B cell (primary cell): ENCODE measurements at regions not wholly inside any gene's neighbourhood (a gene's known extent, or its start where the extent isn't known, plus 50 kb on each side); places are given as distances from the start of the nearest gene placed in this dataset.

ENCODE experiments used
- ATAC-seq: fragments of 200-7000 bp; cut with Tn5 transposase; one replicate; pipeline ENCODE4 v1.10.0; 2021; ENCODE audit warnings: low read depth, mild to moderate bottlenecking, moderate number of reproducible peaks, moderate library complexity
- CTCF ChIA-PET: fragments of 350-600 bp; sonication (Branson Sonifier 250); formaldehyde crosslinking; loops from one replicate; lab custom pipeline; 2021; ENCODE audit warnings: antibody characterized with exemption, inconsistent platforms; lab: Charles Lee
- POLR2A ChIA-PET: fragments of 350-600 bp; sonication (Branson Sonifier 250); formaldehyde crosslinking; loops from one replicate; lab custom pipeline; 2021; ENCODE audit warnings: antibody characterized with exemption; lab: Charles Lee
- DNase-seq: peaks from one replicate; pipeline ENCODE4 v3.0.0; 2013
- H2AFZ ChIP-seq: 2 replicates; pipeline ENCODE4 v1.6.1; 2012; ENCODE audit warnings: mild to moderate bottlenecking, low read depth, low read length; ENCODE audit not compliant: insufficient read depth, poor library complexity, severe bottlenecking
- H3K27ac ChIP-seq, 2 donors: 1 replicate in 1 of 2; 2 replicates in 1 of 2; pipeline ENCODE4 v1.5.1; 2012 to 2013; ENCODE audit warnings: low read length in 2 of 2, mild to moderate bottlenecking in 2 of 2, moderate library complexity in 1 of 2
- H3K27me3 ChIP-seq, 4 experiments: fragments of 200-600 bp in 1 of 4; sonication (generic) in 1 of 4; replicated peaks in 1 of 4; 1 replicate in 2 of 4; 2 replicates in 2 of 4; pipeline versions ENCODE4 v1.6.1 to v1.7.0; 2013 to 2016; ENCODE audit warnings: low read length in 3 of 4, mild to moderate bottlenecking in 2 of 4, mixed read lengths in 1 of 4, moderate library complexity in 1 of 4; ENCODE audit not compliant: insufficient read depth in 4 of 4, control insufficient read depth in 3 of 4; ENCODE audit errors: control extremely low read depth in 1 of 4
- H3K36me3 ChIP-seq, 2 experiments: replicated peaks in 1 of 2; 1 replicate in 1 of 2; 2 replicates in 1 of 2; pipeline versions ENCODE4 v1.6.1 to v1.7.1; 2013; ENCODE audit warnings: low read length in 1 of 2; ENCODE audit not compliant: insufficient read depth in 2 of 2, control insufficient read depth in 1 of 2; ENCODE audit errors: control extremely low read depth in 1 of 2, extremely low read depth in 1 of 2
- H3K4me1 ChIP-seq, 2 donors: fragments of 200-600 bp in 1 of 2; sonication (generic) in 1 of 2; 1 replicate in 1 of 2; 2 replicates in 1 of 2; pipeline versions ENCODE4 v1.5.1 to v1.6.1; 2013 to 2017; ENCODE audit warnings: low read length in 2 of 2; ENCODE audit not compliant: control insufficient read depth in 2 of 2, insufficient read depth in 2 of 2
- H3K4me2 ChIP-seq: replicated peaks from 2 replicates; pipeline ENCODE3; 2012; ENCODE audit warnings: mild to moderate bottlenecking, low read depth, low read length; ENCODE audit not compliant: poor library complexity, severe bottlenecking
- H3K4me3 ChIP-seq, 5 experiments: fragments of 200-600 bp in 1 of 5; sonication (generic) in 1 of 5; 1 replicate in 3 of 5; 2 replicates in 2 of 5; pipeline versions ENCODE4 v1.5.1 to v1.7.0; 2011 to 2016; ENCODE audit warnings: low read length in 4 of 5, mild to moderate bottlenecking in 4 of 5, low read depth in 2 of 5, control low read depth in 1 of 5, moderate library complexity in 1 of 5; ENCODE audit not compliant: insufficient read depth in 1 of 5; ENCODE audit errors: control extremely low read depth in 1 of 5, extremely low read depth in 1 of 5
- H3K79me2 ChIP-seq: fragments of 200-600 bp; sonication (generic); one replicate; pipeline ENCODE4 v1.6.0; 2016; ENCODE audit warnings: low read length; ENCODE audit not compliant: control insufficient read depth, insufficient read depth
- H3K9ac ChIP-seq: fragments of 200-600 bp; sonication (generic); 2 replicates; pipeline ENCODE4 v1.6.1; 2017; ENCODE audit warnings: mild to moderate bottlenecking, low read length, moderate library complexity
- H3K9me3 ChIP-seq, 3 donors: one replicate each; pipeline versions ENCODE4 v1.6.1 to v1.7.1; 2013; ENCODE audit warnings: low read length in 2 of 3; ENCODE audit not compliant: control insufficient read depth in 2 of 3, insufficient read depth in 1 of 3; ENCODE audit errors: control extremely low read depth in 1 of 3
- H4K20me1 ChIP-seq: 2 replicates; pipeline ENCODE4 v1.6.0; 2012; ENCODE audit warnings: mild to moderate bottlenecking, low read length; ENCODE audit not compliant: insufficient read depth, control insufficient read depth, poor library complexity, severe bottlenecking
- H3K27ac Mint-ChIP-seq: one replicate; pipeline ENCODE4 v1.8.0; 2021; ENCODE audit warnings: mixed read lengths
- H3K27me3 Mint-ChIP-seq: one replicate; pipeline ENCODE4 v1.8.0; 2021; ENCODE audit warnings: mixed read lengths
- H3K4me1 Mint-ChIP-seq: one replicate; pipeline ENCODE4 v1.8.0; 2021; ENCODE audit warnings: mixed read lengths
- H3K4me3 Mint-ChIP-seq: one replicate; pipeline ENCODE4 v1.8.0; 2021; ENCODE audit warnings: mixed read lengths
- H3K9me3 Mint-ChIP-seq: one replicate; pipeline ENCODE4 v1.8.0; 2022; ENCODE audit warnings: mixed read lengths; ENCODE audit not compliant: insufficient read depth
- CTCF ChIP-seq: fragments of 200-600 bp; IDR thresholded peaks from one replicate; pipeline ENCODE4 v1.8.0; 2022; ENCODE audit warnings: antibody characterized with exemption, mild to moderate bottlenecking
- EZH2 ChIP-seq: IDR thresholded peaks from 2 replicates; pipeline ENCODE4 v1.6.1; 2012; ENCODE audit warnings: borderline replicate concordance, low read depth, mild to moderate bottlenecking, moderate library complexity, low read length; ENCODE audit not compliant: insufficient read depth, poor library complexity, severe bottlenecking
- WGBS: methylation state at CpG from one replicate; pipeline ENCODE4 v1.1.5; 2013; ENCODE audit warnings: missing lambda C conversion rate; ENCODE audit not compliant: insufficient coverage; 5-methylcytosine and 5-hydroxymethylcytosine counted together
- intact Hi-C: fragments of 100-400 bp; cut with micrococcal nuclease; formaldehyde crosslinking; loops from one replicate; pipeline ENCODE4 v1.10.0; 2022

GRCh38 chr11:122187373-122188165 lies 71.6 kb upstream of the BLID start:
- ChIA-PET CTCF (interaction anchor here (0.7 kb wide), 1 partner anchor 471 kb away, joined by 3 read pairs; no protein-coding TSS in a partner anchor), POLR2A (no interaction called here)
- TF ChIP-seq EZH2 (no peak), CTCF (no peak)
- ATAC-seq (no peak), DNase-seq (no peak)
- peaks cover 0 to 10% (median 0%) of the 10 kb centered on the region in 4 experiments for H3K27me3 ChIP-seq
- no peaks in the 10 kb centered on the region for H3K9me3 Mint-ChIP-seq
- no peak overlapping the region for H3K4me2 ChIP-seq
- no peak overlapping the region for H2AFZ ChIP-seq
- peaks cover 21% of the 10 kb centered on the region for H3K27me3 Mint-ChIP-seq
- H3K36me3 ChIP-seq, result no peaks in the 10 kb centered on the region
- H3K9me3 ChIP-seq, result peaks cover 0 to 3% (median 0%) of the 10 kb centered on the region in 3 donors
- H4K20me1 ChIP-seq, result no peaks in the 10 kb centered on the region
- no peak overlapping the region for H3K4me3 ChIP-seq
- H3K4me1 ChIP-seq, result no peaks in the 10 kb centered on the region
- intact Hi-C loops, result no loop called here
- no peak overlapping the region for H3K4me3 Mint-ChIP-seq
- no peaks in the 10 kb centered on the region for H3K79me2 ChIP-seq
- no peak overlapping the region for H3K27ac Mint-ChIP-seq
- WGBS, result 88% methylated on average over 3 of the region's 9 CpGs
- no peaks in the 10 kb centered on the region for H3K4me1 Mint-ChIP-seq
- H3K27ac ChIP-seq, result no peak overlapping the region
- no peak overlapping the region for H3K9ac ChIP-seq

- intact Hi-C loops, result no loop called here
- Histone ChIP-seq H3K27ac (no peak overlapping the region), H3K36me3 (no peaks in the 10 kb centered on the region), H3K4me3 (no peak overlapping the region), H3K4me2 (no peak overlapping the region), H4K20me1 (no peaks in the 10 kb centered on the region), H3K4me1 (no peaks in the 10 kb centered on the region), H3K27me3 (peaks cover 0 to 6% (median 0%) of the 10 kb centered on the region in 4 experiments), H3K9ac (no peak overlapping the region), H2AFZ (no peak overlapping the region), H3K9me3 (peaks cover 0 to 3% (median 0%) of the 10 kb centered on the region in 3 donors), H3K79me2 (no peaks in the 10 kb centered on the region)
- ATAC-seq, result no peak
- no peak overlapping the region for H3K4me3 Mint-ChIP-seq
- no peaks in the 10 kb centered on the region for H3K4me1 Mint-ChIP-seq
- peaks cover 19% of the 10 kb centered on the region for H3K27me3 Mint-ChIP-seq
- H3K27ac Mint-ChIP-seq, result no peak overlapping the region
- ChIA-PET CTCF (interaction anchor here (0.7 kb wide), 1 partner anchor 470 kb away, joined by 3 read pairs; no protein-coding TSS in a partner anchor), POLR2A (no interaction called here)
- no peak for DNase-seq
- WGBS, result no CpG with 5 or more reads among the region's 3 CpGs
- TF ChIP-seq EZH2 (no peak), CTCF (no peak)
- H3K9me3 Mint-ChIP-seq, result no peaks in the 10 kb centered on the region
Observed at GRCh38 chr11:122186439-122187080, 70.5 kb upstream of the BLID start.
